ENCODE measurements at regions not wholly inside any gene's neighbourhood (a gene's known extent, or its start where the extent isn't known, plus 50 kb on each side); places are given as distances from the start of the nearest gene placed in this dataset.

DNA sequence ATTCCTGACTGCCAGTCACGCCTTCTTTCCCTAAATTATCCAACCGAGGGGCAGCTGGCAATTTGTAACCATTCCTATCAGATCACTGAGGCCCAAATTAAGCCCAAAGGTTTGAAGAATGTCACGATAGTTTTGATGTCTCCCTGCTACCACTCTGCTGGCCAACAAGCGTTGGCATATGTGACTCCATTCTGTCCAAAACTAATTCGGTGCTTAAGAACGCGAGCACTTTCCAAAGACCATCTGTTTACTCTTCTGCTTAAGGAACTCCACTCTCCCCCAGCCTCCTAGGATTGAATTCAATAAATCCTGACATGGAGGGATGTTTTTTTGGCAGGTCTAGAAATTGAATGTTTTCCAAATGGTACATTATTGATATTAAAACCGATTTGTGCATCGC, 131.5 kb upstream of the CTBP2 start:
- TF ChIP-seq, protein P1, sequence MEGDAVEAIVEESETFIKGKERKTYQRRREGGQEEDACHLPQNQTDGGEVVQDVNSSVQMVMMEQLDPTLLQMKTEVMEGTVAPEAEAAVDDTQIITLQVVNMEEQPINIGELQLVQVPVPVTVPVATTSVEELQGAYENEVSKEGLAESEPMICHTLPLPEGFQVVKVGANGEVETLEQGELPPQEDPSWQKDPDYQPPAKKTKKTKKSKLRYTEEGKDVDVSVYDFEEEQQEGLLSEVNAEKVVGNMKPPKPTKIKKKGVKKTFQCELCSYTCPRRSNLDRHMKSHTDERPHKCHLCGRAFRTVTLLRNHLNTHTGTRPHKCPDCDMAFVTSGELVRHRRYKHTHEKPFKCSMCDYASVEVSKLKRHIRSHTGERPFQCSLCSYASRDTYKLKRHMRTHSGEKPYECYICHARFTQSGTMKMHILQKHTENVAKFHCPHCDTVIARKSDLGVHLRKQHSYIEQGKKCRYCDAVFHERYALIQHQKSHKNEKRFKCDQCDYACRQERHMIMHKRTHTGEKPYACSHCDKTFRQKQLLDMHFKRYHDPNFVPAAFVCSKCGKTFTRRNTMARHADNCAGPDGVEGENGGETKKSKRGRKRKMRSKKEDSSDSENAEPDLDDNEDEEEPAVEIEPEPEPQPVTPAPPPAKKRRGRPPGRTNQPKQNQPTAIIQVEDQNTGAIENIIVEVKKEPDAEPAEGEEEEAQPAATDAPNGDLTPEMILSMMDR (IDR thresholded peaks at IDR 0.05 in 2 of 3, conservative IDR thresholded peaks at IDR 0.05 in 1 of 3; ENCODE audit: control insufficient read depth in 2 of 3, extremely low read depth in 1 of 3, insufficient read depth in 1 of 3, low read depth in 3 of 3, low read length in 3 of 3) = no peak
- no peak for TF ChIP-seq JUND (IDR thresholded peaks at IDR 0.05; ENCODE audit: low read depth, low read length)
- no peak for TF ChIP-seq RCOR1 (conservative IDR thresholded peaks at IDR 0.05; ENCODE audit: low read depth, low read length)
- no peak for TF ChIP-seq NFIC (IDR thresholded peaks at IDR 0.05; ENCODE audit: low read depth, low read length)
- no peak for TF ChIP-seq POLR2A (IDR thresholded peaks at IDR 0.05; ENCODE audit: low read depth, low read length)
- TF ChIP-seq SMARCA5 (IDR thresholded peaks at IDR 0.05) = no peak
- TF ChIP-seq HDAC6 (IDR thresholded peaks at IDR 0.05; ENCODE audit: unreplicated experiment) = no peak
- TF ChIP-seq ATF7 (IDR thresholded peaks at IDR 0.05; ENCODE audit: low read depth) = no peak
- TF ChIP-seq POLR2AphosphoS5 (IDR thresholded peaks at IDR 0.05; ENCODE audit: low read length) = no peak
- no peak for TF ChIP-seq EZH2 (IDR thresholded peaks at IDR 0.05; ENCODE audit: borderline replicate concordance, control insufficient read depth, low read depth, low read length)
- TF ChIP-seq KDM1A (IDR thresholded peaks at IDR 0.05; ENCODE audit: borderline replicate concordance) = no peak
- TF ChIP-seq BHLHE40 (IDR thresholded peaks at IDR 0.05; ENCODE audit: borderline replicate concordance in 1 of 2, low read depth in 2 of 2, low read length in 1 of 2) = no peak
